Stimulated activated naive CD8-positive, alpha-beta T cell treated with anti-CD3 and anti-CD28 coated beads, Interleukin-15, Interleukin-2, amounts not matched to agents 100 ng/mL and 50 ng/mL, for 24 hours (primary cell): ENCODE measurements at regions not wholly inside any gene's neighbourhood (a gene's known extent, or its start where the extent isn't known, plus 50 kb on each side); places are given as distances from the start of the nearest gene placed in this dataset.
A peak's percentile ranks its signal among the peaks of the same experiment; 100 is the strongest.
"Not testable (repeated sequence)": the region's sequence is repeated elsewhere in the genome, so short reads cannot be mapped to it uniquely, and the experiment has no call there.

Experiments
- H3K27ac Mint-ChIP-seq: one replicate; pipeline ENCODE4 v1.8.0; 2021; ENCODE audit warnings: mild to moderate bottlenecking, mixed read lengths
- H3K27me3 Mint-ChIP-seq: one replicate; pipeline ENCODE4 v1.8.0; 2021; ENCODE audit warnings: mixed read lengths
- H3K36me3 Mint-ChIP-seq: one replicate; pipeline ENCODE4 v1.8.0; 2021; ENCODE audit warnings: low read depth, mixed read lengths
- H3K4me1 Mint-ChIP-seq: one replicate; pipeline ENCODE4 v1.8.0; 2021; ENCODE audit warnings: low read depth, mixed read lengths
- H3K4me3 Mint-ChIP-seq: one replicate; pipeline ENCODE4 v1.8.0; 2021; ENCODE audit warnings: mild to moderate bottlenecking, mixed read lengths
- H3K9me3 Mint-ChIP-seq: one replicate; pipeline ENCODE4 v1.8.0; 2021; ENCODE audit warnings: mixed read lengths

- Mint-ChIP-seq H3K9me3 (peaks cover 40% of the 10 kb centered on the region), H3K4me1 (peaks cover 21% of the 10 kb centered on the region), H3K27ac (peak overlapping the region; percentile 69), H3K27me3 (no peaks in the 10 kb centered on the region), H3K36me3 (peaks cover 24% of the 10 kb centered on the region), H3K4me3 (no peak overlapping the region)
These were observed 52.5 kb upstream of the RESF1 start for GRCh38 chr12:31906557-31907301.

GRCh38 chr12:31903025-31903424 is 56.2 kb upstream of the RESF1 start:
- H3K27ac Mint-ChIP-seq = no peak overlapping the region
- H3K27me3 Mint-ChIP-seq = no peaks in the 10 kb centered on the region
- H3K4me1 Mint-ChIP-seq = peaks cover 28% of the 10 kb centered on the region
- peaks cover 19% of the 10 kb centered on the region for H3K36me3 Mint-ChIP-seq
- no peak overlapping the region for H3K4me3 Mint-ChIP-seq
- H3K9me3 Mint-ChIP-seq = peaks cover 31% of the 10 kb centered on the region

GRCh38 chr12:31900271-31900670 is 58.9 kb upstream of the RESF1 start:
- Mint-ChIP-seq H3K27me3 (no peaks in the 10 kb centered on the region), H3K36me3 (peaks cover 26% of the 10 kb centered on the region), H3K4me3 (no peak overlapping the region), H3K4me1 (peaks cover 36% of the 10 kb centered on the region), H3K27ac (peak overlapping the region; percentile 76), H3K9me3 (peaks cover 29% of the 10 kb centered on the region)

- peaks cover 44% of the 10 kb centered on the region for H3K4me1 Mint-ChIP-seq
- no peaks in the 10 kb centered on the region for H3K27me3 Mint-ChIP-seq
- H3K36me3 Mint-ChIP-seq = peaks cover 35% of the 10 kb centered on the region
- no peak overlapping the region for H3K4me3 Mint-ChIP-seq
- peaks cover 35% of the 10 kb centered on the region for H3K9me3 Mint-ChIP-seq
- peak overlapping the region; percentile 24 for H3K27ac Mint-ChIP-seq
These were observed 60.1 kb upstream of the RESF1 start for GRCh38 chr12:31899109-31899508.

GRCh38 chr12:31897781-31898503 is 61.3 kb upstream of the RESF1 start:
- Mint-ChIP-seq H3K4me3 (peak overlapping the region; percentile 31), H3K9me3 (peaks cover 39% of the 10 kb centered on the region), H3K4me1 (peaks cover 51% of the 10 kb centered on the region), H3K27ac (peak overlapping the region; percentile 99), H3K27me3 (no peaks in the 10 kb centered on the region), H3K36me3 (peaks cover 42% of the 10 kb centered on the region)

GRCh38 chr12:31897092-31897491 is 62.1 kb upstream of the RESF1 start:
- Mint-ChIP-seq H3K4me1 (peaks cover 57% of the 10 kb centered on the region), H3K9me3 (peaks cover 39% of the 10 kb centered on the region), H3K36me3 (peaks cover 45% of the 10 kb centered on the region)

GRCh38 chr12:31896514-31897039 is 62.6 kb upstream of the RESF1 start:
- Mint-ChIP-seq H3K9me3 (peaks cover 39% of the 10 kb centered on the region), H3K36me3 (peaks cover 47% of the 10 kb centered on the region), H3K4me3 (peak overlapping the region; percentile 74)

More at GRCh38 chr12:31897092-31897491, 62.1 kb upstream of the RESF1 start:
- H3K27me3 Mint-ChIP-seq = not testable (repeated sequence)
- Mint-ChIP-seq H3K27ac (peak overlapping the region; percentile 99), H3K4me3 (peak overlapping the region; percentile 74)

GRCh38 chr12:31895449-31896150 is 63.6 kb upstream of the RESF1 start:
- Mint-ChIP-seq H3K27me3 (no peaks in the 10 kb centered on the region), H3K36me3 (peaks cover 55% of the 10 kb centered on the region), H3K9me3 (peaks cover 39% of the 10 kb centered on the region), H3K27ac (peak overlapping the region; percentile 99), H3K4me3 (peak overlapping the region; percentile 38), H3K4me1 (peaks cover 68% of the 10 kb centered on the region)

More at GRCh38 chr12:31896514-31897039, 62.6 kb upstream of the RESF1 start:
- peak overlapping the region; percentile 99 for H3K27ac Mint-ChIP-seq
- peaks cover 58% of the 10 kb centered on the region for H3K4me1 Mint-ChIP-seq
- H3K27me3 Mint-ChIP-seq = no peaks in the 10 kb centered on the region

GRCh38 chr12:31890295-31891285 is 68.6 kb upstream of the RESF1 start:
- H3K9me3 Mint-ChIP-seq = peaks cover 47% of the 10 kb centered on the region

GRCh38 chr12:31887109-31887811 is 72.0 kb upstream of the RESF1 start:
- Mint-ChIP-seq H3K9me3 (peaks cover 37% of the 10 kb centered on the region), H3K4me3 (peak overlapping the region; percentile 43), H3K27ac (peak overlapping the region; percentile 28), H3K36me3 (peaks cover 54% of the 10 kb centered on the region), H3K27me3 (no peaks in the 10 kb centered on the region), H3K4me1 (peaks cover 53% of the 10 kb centered on the region)

More at GRCh38 chr12:31890295-31891285, 68.6 kb upstream of the RESF1 start:
- H3K4me1 Mint-ChIP-seq = peaks cover 68% of the 10 kb centered on the region
- H3K36me3 Mint-ChIP-seq = peaks cover 70% of the 10 kb centered on the region
- H3K27me3 Mint-ChIP-seq = no peaks in the 10 kb centered on the region
- H3K4me3 Mint-ChIP-seq = peak overlapping the region; percentile 55
- peak overlapping the region; percentile 86 for H3K27ac Mint-ChIP-seq

- Mint-ChIP-seq H3K9me3 (peaks cover 34% of the 10 kb centered on the region), H3K4me1 (peaks cover 45% of the 10 kb centered on the region), H3K36me3 (peaks cover 35% of the 10 kb centered on the region)
- not testable (repeated sequence) for H3K4me3 Mint-ChIP-seq, H3K27ac Mint-ChIP-seq, H3K27me3 Mint-ChIP-seq
These were observed 76.5 kb upstream of the RESF1 start for GRCh38 chr12:31882682-31883081.

- peaks cover 17% of the 10 kb centered on the region for H3K9me3 Mint-ChIP-seq
- H3K4me3 Mint-ChIP-seq = no peak overlapping the region
- peaks cover 15% of the 10 kb centered on the region for H3K36me3 Mint-ChIP-seq
- H3K4me1 Mint-ChIP-seq = peaks cover 47% of the 10 kb centered on the region
- no peak overlapping the region for H3K27ac Mint-ChIP-seq
- no peaks in the 10 kb centered on the region for H3K27me3 Mint-ChIP-seq
These were observed 78.9 kb upstream of the RESF1 start for GRCh38 chr12:31880340-31880739.

- Mint-ChIP-seq H3K27ac (peak overlapping the region; percentile 52), H3K4me3 (no peak overlapping the region), H3K9me3 (peaks cover 14% of the 10 kb centered on the region), H3K4me1 (peaks cover 56% of the 10 kb centered on the region), H3K27me3 (no peaks in the 10 kb centered on the region), H3K36me3 (peaks cover 18% of the 10 kb centered on the region)
These were observed 81.3 kb upstream of the RESF1 start for GRCh38 chr12:31877884-31878283.
